HS-5 (cell line): ENCODE measurements at regions not wholly inside any gene's neighbourhood (a gene's known extent, or its start where the extent isn't known, plus 50 kb on each side); places are given as distances from the start of the nearest gene placed in this dataset.
"Not testable (repeated sequence)": the region's sequence is repeated elsewhere in the genome, so short reads cannot be mapped to it uniquely, and the experiment has no call there.

Experiments used
- DNase-seq: peaks from one replicate; pipeline ENCODE4 v3.0.0-alpha.2; 2012; ENCODE audit warnings: low read depth

DNA sequence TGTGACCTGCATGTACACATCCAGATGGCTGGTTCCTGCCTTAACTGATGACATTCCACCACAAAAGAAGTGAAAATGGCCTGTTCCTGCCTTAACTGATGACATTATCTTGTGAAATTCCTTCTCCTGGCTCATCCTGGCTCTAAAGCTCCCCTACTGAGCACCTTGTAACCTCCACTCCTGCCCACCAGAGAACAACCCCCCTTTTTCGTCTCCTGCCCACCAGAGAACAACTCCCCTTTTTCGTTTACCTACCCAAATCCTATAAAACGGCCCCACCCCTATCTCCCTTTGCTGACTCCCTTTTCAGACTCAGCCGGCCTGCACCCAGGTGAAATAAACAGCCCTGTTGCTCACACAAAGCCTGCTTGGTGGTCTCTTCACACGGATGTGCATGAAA, 212.2 kb downstream of the KITLG start:
- not testable (repeated sequence) for DNase-seq

DNA sequence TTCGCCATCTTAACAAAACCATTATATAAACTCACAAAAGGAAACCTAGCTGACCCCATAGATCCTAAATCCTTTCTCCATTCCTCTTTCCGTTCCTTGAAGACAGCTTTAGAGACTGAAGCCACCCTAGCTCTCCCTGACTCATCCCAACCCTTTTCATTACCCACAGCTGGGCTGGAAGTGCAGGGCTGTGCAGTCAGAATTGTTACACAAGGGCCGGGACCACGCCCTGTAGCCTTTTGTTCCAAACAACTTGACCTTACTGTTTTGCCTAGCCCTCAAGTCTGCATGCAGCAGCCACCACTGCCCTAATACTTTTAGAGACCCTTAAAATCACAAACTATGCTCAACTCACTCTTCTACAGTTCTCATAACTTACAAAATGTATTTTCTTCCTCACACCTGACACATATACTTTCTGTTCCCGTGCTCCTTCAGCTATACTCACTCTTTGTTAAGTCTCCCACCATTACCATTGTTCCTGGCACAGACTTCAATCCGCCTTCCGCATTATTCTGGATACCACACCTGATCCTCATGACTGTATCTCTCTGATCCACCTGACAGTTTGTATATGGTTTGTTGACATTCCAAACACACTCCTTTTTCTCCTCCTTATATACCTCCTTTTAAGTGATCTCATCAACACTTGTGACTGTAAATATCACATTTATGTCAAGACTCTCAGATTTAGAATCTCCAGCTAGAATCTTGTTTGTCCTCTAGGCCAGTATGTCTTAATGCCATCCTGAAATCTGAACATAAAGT, 208.7 kb downstream of the KITLG start:
- DNase-seq: no peak

DNA sequence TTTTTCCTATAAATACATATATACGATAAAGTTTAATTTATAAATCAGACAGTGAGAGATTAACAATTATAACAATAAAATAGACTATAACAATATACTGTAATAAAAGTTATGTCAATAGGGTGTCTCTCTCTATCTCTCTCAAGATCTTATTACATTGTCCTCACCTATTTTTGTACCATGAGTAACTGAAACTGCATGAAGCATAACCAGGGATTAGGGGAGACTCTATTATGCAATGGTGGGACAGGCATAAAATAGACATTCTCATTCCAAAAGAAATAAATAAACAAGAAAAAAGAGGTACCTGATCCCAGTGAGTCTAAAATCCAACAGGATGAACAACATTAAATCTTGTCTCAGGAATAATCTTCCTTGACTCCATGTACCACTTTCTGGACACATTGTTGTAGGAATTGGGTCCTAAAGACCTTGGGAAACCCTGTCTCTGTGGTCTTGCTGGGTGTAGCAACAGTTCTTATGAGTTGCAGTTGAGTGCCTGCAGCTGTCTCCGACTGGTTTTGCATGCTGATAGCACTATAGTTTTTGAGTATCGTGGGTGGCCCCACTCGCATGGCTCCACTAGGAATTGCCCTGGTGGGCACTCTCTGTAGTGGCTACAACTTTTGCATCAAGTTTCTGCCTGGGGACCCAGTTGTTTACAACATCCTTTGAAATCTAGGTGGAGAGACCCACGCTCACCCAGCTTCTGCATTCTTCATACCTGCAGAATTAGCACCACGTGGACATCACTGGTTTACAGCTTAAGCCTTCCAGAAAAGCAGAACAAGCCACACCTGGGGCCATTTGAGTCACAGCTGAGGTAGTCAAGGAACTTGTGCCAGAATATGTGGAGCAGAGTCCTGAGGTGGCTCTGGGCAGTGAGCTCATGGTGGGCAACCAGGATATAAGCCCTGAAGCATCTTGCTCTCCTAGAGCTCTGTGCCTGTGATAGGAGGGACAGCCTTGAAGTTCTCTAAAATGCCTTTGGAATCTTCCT, 204.7 kb downstream of the KITLG start:
- DNase-seq: no peak

DNA sequence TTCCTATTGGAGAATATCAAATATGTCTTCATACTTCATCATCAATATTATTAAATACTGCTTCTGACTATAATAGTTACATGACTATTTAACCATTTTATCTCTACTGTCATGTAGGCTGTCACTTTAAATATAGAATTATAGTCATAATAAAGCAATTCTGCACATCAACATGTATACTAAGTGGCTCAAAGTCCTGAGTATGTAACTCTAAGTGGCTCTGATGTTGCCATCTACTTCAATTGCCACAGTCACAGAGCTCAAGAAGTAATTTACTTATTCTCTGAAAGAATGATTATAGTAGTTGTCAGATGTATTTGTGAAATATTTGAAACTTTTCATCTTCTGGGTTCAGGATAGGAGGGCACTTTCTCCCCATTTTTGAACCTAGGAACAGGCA, 202.3 kb downstream of the KITLG start:
- no peak for DNase-seq

DNA sequence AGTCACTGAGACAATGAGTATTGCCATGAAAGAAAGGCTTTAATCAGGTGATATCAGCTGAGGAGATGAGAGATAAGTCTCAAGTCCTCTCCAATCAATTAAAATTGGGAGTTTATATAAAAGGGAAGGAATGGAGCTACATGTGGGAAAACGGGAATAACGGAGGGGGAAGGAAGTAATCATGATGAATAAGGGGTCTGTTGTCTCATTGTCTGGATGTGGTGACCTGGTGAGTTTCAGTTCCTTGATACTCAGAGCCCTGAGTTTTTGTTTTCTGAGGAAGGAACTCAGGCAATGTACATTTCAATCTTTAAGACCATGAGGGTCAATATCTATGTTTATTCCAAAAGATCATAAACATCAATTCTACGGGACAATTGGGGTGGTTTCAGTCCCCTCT, 198.8 kb downstream of the KITLG start:
- no peak for DNase-seq

DNA sequence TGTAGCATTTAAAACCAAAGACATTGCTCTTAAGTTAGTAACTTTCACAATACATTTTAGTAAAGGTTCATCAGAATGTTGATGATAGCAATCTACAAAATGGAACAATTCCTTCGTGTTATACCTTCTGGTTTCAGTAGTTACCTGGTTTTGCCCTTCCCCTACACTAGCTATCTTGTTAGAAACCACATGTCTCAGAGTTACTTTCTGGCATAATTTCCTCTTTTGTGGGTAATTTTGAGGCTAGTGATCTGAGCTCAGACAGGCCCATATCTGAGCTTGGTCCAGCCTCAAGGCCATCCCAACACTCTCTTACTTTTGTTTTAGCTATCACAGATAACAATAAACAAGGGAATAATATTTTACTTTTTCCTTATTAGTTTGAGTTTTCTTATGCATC, 196.9 kb downstream of the KITLG start:
- DNase-seq: no peak

DNA sequence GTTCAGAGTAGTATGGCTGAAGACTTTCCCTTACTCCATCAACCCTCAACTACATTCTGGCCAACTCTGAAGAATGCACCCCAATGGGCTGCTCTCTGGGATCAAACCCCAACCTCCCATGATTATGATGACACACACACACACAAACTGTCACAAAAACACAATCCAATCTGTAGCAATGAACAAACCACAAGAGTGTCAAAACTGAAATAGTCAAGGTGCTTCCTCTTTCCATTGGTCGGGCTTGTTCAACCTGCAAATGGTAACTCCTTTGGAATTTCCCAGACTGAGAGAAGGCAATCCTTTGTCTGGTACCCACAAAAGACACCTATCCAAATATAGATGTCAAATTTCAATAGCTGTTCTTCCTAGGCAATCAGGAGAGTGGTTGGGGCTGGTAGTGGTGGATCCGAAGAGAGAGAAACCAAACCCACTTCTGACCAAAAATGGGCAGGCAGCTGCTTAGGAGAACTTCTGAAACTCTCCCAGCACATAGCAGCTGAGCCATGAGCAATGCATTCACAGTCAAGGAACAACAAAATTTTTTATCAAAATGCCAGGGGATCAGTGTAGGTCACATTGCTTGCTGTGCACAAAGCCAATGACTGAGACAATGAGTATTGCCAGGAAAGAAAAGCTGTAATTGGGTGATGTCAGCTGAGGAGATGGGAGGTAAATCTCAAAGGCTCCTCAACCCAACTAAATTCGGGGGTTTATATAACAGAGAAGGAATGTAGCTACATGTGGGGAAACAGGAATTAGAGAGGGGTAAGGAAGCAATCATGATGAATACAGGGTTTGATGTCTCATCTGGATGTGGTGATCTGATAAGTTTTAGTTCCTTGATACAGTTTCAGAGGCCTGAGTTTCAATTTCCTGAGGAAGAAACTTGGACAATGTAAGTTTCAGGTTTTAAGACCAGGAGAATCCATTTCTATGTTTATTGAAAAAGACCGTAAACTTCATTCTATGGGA, 191.4 kb downstream of the KITLG start:
- no peak for DNase-seq

DNA sequence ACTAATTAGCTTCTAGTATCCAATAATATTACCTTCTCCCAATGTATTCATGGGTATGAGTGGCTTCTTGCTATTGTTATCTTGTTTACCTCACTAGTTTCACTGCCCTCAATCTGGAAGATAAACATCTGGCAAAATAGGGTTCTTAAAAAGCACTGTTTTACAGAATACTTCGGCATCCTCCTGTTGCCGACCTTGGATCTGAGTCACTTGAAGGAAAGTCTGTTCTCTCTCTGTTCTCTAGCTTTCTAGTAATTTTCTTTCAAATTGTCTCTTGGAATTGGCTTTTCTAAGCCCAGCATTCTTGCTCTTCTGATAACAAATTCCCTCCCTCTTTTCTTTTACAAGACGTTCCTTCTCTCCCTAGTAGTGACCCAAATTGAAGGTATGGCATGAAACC, 189.5 kb downstream of the KITLG start:
- DNase-seq: no peak

DNA sequence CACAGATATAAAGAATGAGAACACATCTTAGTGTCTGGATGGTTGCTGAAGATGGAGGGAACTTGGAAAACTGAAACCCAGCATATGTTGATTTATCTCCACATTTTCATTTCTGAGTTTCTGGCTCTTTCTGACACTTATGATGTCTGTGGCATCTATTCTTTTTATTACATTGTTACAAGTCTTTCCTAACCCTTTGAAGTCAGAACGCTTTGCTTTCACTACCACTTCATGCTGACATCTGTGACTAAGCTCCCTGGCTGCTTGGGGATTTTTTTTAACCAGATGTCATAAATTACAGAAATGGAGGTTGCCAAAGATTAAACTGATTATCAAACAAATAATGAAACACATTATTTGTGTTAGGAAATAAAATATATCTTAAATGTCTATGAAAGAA, 188.7 kb downstream of the KITLG start:
- peak; percentile 69 for DNase-seq

DNA sequence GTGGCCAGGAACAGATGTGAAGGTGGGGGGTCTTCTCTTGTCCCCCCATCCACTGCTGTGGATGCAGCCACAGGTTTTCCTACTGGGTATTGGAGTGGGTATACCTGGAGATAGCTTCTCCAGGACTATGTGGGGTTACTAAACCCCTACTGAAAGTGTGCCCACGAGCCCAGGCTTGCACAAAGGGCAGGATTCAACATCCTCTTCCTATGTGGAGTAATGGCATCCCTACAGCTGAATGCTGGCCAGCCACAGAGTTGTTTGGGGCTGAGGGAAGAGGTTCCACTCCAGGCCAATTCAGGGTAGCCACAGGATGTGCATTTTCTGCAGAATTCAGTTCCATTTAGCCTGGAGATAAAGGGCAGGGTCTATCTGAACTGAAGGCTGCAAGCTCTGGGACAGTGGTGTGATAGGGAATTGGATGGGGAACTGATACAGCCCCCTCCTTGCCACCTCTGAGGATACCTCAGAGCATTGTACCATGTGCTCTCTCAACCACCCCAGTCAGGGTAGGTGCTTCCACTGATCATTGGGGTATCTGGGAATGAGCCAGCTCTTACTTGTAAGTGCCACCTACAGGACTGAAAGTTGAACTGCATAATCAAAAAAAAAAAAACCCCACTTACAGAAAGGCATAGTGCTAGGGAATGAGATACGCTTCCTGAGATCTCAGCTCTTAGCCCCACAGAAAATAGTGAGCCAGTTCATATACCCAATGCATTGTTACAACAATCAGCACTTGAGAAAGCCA, 187.1 kb downstream of the KITLG start:
- no peak for DNase-seq

DNA sequence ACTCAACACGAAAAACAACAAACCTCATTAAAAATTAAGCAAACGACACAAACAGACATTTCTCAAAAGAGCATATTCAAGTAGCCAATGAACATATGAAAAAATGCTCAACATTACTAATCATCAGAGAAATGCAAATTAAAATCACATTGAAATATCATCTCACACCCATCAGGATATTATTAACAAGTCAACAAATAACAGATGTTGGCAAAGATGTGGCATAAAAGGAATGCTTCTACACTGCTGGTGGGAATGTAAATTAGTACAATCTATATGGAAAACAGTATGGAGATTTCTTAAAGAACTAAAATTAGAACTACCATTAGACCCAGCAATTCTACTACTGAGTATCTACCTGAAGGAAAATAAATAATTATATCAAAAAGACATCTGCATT, 182.2 kb downstream of the KITLG start:
- DNase-seq: no peak

DNA sequence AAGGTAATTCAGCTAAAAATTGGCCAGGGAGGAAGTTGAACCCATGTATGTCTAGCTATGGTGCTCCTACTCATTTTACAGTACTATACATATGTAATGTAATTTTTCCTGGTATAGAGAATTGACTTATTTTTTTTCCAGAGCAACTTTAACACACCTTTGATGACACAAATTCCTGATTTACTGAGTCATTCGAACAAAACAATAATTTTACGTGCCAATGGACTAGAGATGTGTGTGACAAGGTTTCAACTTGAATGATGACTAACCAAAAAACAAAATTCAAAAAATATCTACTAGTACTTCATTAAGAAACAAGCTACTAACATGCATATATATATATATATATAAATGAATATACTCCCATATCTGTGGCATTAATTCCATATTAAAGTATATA, 180.5 kb downstream of the KITLG start:
- no peak for DNase-seq

DNA sequence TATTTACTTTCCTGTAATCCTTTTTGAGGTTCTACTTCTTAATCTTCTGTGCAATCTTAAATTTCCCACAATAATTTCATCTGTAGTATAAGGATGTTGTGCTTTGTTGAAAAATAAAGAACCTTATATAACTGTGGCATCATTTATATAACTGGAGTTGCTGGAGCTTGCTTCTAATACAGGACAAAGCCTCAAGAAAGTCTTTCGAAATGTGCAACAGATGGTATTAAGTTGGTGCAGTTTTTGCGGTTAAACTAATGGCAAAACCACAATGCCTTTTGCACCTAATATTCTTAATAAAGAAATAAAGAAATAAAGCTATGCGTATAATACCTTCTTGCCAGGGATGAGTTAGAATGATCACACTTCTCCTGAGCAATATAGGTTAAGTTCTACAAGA, 180.0 kb downstream of the KITLG start:
- DNase-seq: no peak

DNA sequence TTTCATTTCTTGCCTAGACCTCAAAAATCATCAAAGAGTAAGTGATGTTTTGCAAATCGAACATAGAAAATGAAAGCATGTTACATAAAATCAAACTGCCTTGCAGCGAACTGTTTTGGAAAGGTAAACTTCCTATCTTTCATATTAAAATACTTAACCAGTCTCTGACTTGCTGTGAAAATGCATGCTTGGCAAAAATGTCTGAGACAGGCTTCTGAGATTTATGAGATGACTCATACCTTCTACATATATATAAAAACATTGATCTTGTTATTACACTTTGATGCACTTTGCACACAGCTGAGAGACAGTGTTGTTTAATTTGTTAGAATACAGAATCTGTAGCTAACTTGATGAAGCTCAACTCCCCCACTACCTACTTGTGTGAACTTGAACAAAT, 179.1 kb downstream of the KITLG start:
- no peak for DNase-seq

DNA sequence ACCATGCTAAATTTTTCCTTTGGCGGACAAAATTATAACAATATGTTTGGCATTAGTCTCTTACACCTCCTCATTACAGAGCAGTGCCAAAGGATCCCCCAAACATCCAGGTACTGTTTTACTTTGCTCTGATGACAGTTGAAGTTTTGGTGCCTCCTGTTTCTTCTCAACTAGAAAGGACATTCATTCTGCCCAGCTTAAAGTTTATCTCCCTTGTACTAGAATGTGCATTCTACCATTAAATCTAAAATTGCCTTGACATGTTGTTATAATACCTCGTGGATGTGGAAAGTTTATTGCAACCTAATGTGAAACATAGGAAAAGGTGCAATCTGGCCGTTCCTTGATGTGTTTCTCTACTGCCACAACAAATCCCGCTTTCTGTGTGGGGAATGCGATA, 173.4 kb downstream of the KITLG start:
- DNase-seq: no peak

DNA sequence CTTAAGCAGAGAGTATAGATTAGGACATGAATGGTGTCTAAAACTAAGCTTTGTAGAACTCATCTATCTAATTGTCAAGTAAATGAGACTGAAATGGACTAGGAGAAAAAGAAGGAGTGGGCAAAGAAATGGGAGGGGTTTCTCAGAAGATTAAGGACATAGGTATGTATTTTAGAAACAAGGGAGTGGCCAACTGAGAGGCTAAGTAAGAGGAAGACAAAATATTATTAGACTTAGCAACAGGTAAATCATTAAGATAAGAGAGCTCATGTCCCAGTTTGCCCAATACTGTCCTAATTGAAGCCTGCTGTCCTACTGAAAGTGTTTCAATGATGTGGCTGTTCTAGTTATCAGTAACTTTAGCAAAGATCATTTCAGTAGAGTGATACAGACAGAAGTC, 171.4 kb downstream of the KITLG start:
- no peak for DNase-seq

DNA sequence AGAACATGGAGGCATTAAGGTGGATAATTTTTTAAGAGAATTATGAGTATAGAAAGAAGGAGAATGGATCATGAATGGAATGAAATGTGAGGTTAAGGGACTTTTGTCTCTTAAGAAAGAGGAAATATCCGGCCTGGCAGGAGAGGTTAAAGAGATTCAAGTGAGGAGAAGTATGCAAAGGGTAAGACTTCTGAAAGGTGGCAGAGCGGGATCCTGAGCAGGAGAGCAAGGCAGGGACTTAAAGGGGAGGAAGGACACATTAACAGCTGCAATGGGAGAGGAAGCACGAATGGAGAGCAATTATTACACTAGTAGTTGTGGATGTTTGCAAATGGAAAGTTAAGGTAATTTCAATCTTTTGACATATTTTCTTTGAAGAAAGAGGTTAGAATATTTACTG, 171.0 kb downstream of the KITLG start:
- DNase-seq: no peak

DNA sequence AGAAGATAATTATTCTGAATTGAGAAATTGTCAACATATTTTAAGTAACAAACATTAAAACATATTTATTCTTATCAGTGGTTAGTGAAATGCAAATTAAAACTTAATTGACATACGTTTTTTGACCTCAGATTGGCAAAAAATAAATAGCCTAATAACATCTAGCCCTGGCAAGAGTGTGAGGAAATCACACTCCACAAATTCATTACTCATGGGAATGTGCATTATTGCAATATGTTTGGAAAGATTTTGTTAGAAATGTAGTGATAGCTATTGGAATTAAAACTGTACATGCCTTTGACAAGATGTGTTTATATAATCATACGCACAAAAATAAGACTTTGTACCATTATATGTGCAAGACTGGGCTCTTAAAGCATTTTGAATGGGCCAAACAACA, 168.6 kb downstream of the KITLG start:
- DNase-seq: no peak

DNA sequence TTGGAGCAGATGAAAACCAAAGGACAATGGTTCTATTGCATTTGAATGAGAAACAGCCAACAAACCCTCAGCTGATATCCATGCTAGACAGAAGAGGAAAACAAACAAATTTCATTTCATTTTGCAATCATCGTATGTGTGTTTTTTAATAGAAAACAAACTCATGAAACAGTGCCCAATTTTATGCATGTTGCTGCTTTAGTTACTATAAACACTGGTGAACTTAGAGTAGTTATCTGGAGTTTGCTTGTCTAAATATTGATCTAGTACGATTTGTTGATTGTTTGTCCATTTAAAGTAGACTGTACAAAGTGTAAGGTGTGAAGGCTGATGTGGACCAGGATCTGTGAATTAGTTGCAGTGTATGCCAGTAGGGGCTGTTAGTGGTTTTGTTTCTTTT, 166.6 kb downstream of the KITLG start:
- DNase-seq: no peak

DNA sequence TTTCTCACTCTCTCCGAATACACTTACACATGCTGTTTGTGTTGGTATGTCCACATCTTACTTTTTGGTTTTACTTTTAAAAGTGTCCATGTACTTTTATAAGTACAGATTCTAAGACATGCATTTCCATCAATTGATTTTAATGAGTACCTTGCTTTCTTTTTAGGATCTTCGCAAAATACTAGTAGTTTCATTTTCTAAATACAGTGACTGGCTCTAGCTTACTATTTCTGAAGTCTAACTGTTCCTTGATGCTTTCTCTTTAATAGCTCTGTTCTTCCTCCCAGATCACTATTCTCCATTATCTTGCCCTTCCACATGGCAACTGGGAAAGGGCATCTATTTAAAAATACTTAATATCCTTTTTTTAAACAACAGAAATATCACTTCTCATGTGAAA, 164.1 kb downstream of the KITLG start:
- no peak for DNase-seq

DNA sequence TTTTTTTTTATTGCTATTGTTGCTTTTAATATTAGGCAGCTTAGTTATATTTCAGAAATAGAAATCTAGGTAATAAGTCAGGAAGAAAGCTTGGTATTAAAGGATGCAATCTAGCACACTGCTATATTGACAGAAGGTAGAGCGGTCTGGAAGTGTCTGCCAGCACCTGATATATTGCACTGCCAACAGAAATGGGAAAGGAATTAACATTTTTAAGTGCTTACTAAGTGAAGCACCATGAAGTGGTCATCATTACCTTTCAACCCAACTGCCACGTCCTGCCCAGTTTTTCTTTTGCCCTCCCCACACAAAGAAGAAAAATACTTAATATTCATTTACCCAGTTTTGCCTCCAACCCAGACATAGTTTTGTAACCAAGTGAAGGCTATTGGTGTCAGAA, 163.5 kb downstream of the KITLG start:
- no peak for DNase-seq
